Peyer's patch (tissue), 4 donors: ENCODE measurements at regions not wholly inside any gene's neighbourhood (a gene's known extent, or its start where the extent isn't known, plus 50 kb on each side); places are given as distances from the start of the nearest gene placed in this dataset.

Source experiments
- DNase-seq, 3 donors: peaks; one replicate each; pipeline ENCODE4 v3.0.0-alpha.2; 2017 to 2019
- H3K27ac ChIP-seq, 4 donors: fragments of 200-600 bp; sonication (generic); one replicate each; pipeline ENCODE4 v1.5.1; 2016 to 2019
- H3K27me3 ChIP-seq, 2 donors: fragments of 200-600 bp; sonication (generic); one replicate each; pipeline ENCODE4 v1.5.1; 2019
- H3K36me3 ChIP-seq, 3 donors: fragments of 200-600 bp; sonication (generic); one replicate each; pipeline ENCODE4 v1.5.1; 2016 to 2019
- H3K4me1 ChIP-seq, 4 donors: fragments of 200-600 bp; sonication (generic); one replicate each; pipeline ENCODE4 v1.5.1; 2016 to 2019
- H3K4me3 ChIP-seq, 4 donors: fragments of 200-600 bp; sonication (generic); 1 replicate in 3 of 4; 2 replicates in 1 of 4; pipeline ENCODE4 v1.5.1; 2016 to 2019; ENCODE audit warnings: mild to moderate bottlenecking in 1 of 4
- H3K9me3 ChIP-seq, 4 donors: fragments of 200-600 bp; sonication (generic); one replicate each; pipeline ENCODE4 v1.5.1; 2016 to 2019; ENCODE audit warnings: mild to moderate bottlenecking in 1 of 4
- POLR2A ChIP-seq, 2 donors: fragments of 450-650 bp; IDR thresholded peaks; one replicate each; pipeline ENCODE4 v1.5.1; 2017; ENCODE audit warnings: antibody characterized with exemption in 2 of 2, mild to moderate bottlenecking in 2 of 2, moderate library complexity in 2 of 2
- TF ChIP-seq, protein P1 (sequence below), 6 experiments: fragments of 450-650 bp in 4 of 6; fragments of 200-600 bp in 2 of 6; sonication (generic) in 1 of 6; IDR thresholded peaks; one replicate each; pipeline ENCODE4 v1.5.1; 2017 to 2019; ENCODE audit warnings: antibody characterized with exemption in 6 of 6, mild to moderate bottlenecking in 3 of 6, moderate library complexity in 1 of 6

DNA sequence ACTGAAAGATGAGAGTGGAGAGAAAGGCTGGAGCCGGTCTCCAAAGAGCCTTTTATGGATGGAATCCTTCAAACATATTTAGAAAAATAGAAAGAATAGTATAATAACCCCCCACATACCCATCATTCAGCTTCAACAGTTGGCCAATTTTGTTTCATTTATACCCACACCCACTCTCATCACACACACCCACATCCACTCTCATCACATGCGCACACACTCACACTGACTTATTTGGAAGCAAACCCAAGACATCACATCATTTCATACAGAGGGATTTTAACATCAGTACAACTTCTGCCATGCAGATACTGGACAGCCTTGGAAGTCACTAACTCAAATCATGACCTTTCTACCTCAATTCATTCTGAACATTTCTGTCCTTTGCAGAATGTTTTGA, 72.8 kb upstream of the CPLX2 start:
- Histone ChIP-seq H3K27me3 (peaks cover 0 to 11% of the 10 kb centered on the region in 2 donors), H3K4me1 (peaks cover 0 to 11% (median 0%) of the 10 kb centered on the region in 4 donors), H3K4me3 (no peak overlapping the region), H3K9me3 (peaks cover 0 to 7% (median 0%) of the 10 kb centered on the region in 4 donors), H3K27ac (no peak overlapping the region), H3K36me3 (no peaks in the 10 kb centered on the region)
- TF ChIP-seq POLR2A (IDR thresholded peaks at IDR 0.05) = no peak
- TF ChIP-seq, protein P1, sequence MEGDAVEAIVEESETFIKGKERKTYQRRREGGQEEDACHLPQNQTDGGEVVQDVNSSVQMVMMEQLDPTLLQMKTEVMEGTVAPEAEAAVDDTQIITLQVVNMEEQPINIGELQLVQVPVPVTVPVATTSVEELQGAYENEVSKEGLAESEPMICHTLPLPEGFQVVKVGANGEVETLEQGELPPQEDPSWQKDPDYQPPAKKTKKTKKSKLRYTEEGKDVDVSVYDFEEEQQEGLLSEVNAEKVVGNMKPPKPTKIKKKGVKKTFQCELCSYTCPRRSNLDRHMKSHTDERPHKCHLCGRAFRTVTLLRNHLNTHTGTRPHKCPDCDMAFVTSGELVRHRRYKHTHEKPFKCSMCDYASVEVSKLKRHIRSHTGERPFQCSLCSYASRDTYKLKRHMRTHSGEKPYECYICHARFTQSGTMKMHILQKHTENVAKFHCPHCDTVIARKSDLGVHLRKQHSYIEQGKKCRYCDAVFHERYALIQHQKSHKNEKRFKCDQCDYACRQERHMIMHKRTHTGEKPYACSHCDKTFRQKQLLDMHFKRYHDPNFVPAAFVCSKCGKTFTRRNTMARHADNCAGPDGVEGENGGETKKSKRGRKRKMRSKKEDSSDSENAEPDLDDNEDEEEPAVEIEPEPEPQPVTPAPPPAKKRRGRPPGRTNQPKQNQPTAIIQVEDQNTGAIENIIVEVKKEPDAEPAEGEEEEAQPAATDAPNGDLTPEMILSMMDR (IDR thresholded peaks at IDR 0.05) = no peak
- DNase-seq = no peak

DNA sequence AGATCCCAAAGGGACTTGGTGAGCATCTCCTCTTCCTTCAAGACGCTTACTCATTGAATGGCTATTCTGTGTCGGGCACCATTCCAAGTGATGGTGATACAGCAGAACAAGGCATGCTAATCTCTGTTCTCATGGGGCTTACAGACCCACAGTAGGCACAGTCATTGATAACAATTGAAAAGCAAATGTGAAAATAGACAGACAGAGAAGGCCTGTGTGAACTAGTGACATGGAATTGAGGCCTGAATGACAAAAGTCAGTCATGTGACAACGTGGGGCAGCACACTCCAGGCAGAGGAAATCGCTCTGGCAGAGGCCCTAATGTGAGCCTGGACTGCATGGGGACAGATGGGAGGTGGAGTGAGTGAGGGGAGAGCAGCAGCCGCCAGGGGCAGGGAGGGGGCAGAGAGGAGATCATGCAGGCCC, 70.7 kb upstream of the CPLX2 start:
- Histone ChIP-seq H3K4me3 (no peak overlapping the region), H3K4me1 (peaks cover 0 to 11% (median 0%) of the 10 kb centered on the region in 4 donors), H3K27ac (no peak overlapping the region), H3K36me3 (no peaks in the 10 kb centered on the region), H3K9me3 (peaks cover 0 to 7% (median 0%) of the 10 kb centered on the region in 4 donors), H3K27me3 (peaks cover 0 to 11% of the 10 kb centered on the region in 2 donors)
- TF ChIP-seq, protein P1 (IDR thresholded peaks at IDR 0.05) = no peak
- no peak for TF ChIP-seq POLR2A (IDR thresholded peaks at IDR 0.05)
- no peak for DNase-seq

DNA sequence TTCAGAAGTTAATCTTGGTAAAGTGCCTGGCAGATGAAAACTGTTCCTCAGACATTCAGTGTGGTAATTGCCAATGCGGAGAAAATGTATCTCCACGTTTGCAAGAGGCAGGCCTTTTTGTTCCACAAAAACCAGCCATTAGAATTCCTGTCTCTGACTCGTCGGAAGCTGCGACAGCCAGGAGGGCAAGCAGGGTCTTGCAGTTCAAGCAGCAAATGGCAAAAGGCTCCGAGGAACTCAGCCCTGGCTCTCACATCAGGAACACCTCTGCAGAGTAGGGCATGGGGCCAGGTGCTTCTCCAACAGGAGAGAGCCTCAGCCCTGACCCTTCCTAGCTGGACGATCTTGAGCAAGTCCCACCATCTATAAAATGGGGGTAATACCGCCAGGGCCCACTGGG, 69.0 kb upstream of the CPLX2 start:
- peaks cover 0 to 3% (median 0%) of the 10 kb centered on the region in 4 donors for H3K4me1 ChIP-seq
- H3K27ac ChIP-seq = no peak overlapping the region
- TF ChIP-seq, protein P1 (IDR thresholded peaks at IDR 0.05) = no peak
- TF ChIP-seq POLR2A (IDR thresholded peaks at IDR 0.05) = no peak
- no peak for DNase-seq
- H3K9me3 ChIP-seq = no peaks in the 10 kb centered on the region
- H3K4me3 ChIP-seq = no peak overlapping the region
- H3K36me3 ChIP-seq = no peaks in the 10 kb centered on the region
- H3K27me3 ChIP-seq = peaks cover 0 to 2% of the 10 kb centered on the region in 2 donors

DNA sequence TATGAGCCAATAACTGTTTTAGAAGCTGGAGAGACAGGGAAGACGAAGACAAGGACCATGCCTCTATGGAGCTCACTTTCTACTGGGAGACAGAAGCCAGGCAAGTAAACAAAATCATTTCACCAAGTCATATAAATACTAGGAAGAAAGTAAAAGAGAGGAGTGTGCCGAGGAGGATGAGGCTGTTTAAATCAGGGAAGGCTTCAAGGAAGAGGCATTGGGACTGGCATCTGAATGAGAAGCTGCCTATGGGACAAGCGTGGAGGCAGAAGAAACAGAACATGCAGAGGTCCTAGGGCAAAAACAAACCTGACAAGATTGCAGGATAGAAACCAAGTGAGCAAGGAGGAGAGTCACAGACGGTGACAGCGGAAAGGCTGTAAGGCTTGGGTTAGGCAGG, 68.1 kb upstream of the CPLX2 start:
- Histone ChIP-seq H3K27ac (no peak overlapping the region), H3K4me1 (no peaks in the 10 kb centered on the region), H3K27me3 (no peaks in the 10 kb centered on the region), H3K9me3 (no peaks in the 10 kb centered on the region), H3K4me3 (no peak overlapping the region), H3K36me3 (no peaks in the 10 kb centered on the region)
- TF ChIP-seq, protein P1 (IDR thresholded peaks at IDR 0.05) = no peak
- TF ChIP-seq POLR2A (IDR thresholded peaks at IDR 0.05) = no peak
- no peak for DNase-seq

DNA sequence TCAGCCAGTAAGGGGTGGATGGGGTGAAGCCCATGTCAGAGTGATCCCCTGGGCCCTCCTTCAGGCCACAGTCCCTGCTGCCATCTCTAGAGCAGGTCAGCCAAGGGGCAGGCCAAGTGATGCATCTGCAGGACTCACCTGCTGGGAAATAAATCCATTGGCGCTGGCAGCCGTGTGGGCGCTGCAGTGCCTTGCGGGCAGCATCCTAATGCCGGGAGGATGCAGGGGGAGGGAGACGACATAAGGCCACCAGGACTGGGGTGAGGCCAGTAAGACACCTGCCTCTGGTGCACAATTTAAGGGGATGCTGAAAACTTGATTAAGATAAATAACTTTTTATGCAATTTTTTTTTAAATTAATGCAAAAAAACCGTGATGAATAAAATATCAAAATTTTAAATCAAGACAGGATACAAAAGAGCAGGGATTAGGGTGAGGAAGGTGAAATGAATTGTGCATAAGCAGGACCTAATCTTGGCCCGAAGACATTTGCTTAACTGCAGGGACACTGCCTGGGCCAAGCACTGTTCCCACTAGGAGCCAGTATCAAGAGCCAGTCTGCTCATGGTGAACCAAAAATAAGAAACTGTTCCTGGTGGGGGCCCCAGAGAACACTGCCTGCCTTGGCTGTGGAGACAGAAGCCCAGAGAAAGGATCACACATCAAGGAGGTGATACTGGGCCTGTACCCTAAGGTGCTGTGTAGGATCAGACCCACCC, 67.5 kb upstream of the CPLX2 start:
- H3K4me3 ChIP-seq = no peak overlapping the region
- no peaks in the 10 kb centered on the region for H3K4me1 ChIP-seq
- peak in 1 of 3 donors; percentile 3 for DNase-seq
- TF ChIP-seq, protein P1 (IDR thresholded peaks at IDR 0.05) = no peak
- no peak for TF ChIP-seq POLR2A (IDR thresholded peaks at IDR 0.05)
- no peaks in the 10 kb centered on the region for H3K36me3 ChIP-seq
- no peaks in the 10 kb centered on the region for H3K27me3 ChIP-seq
- H3K9me3 ChIP-seq = no peaks in the 10 kb centered on the region
- H3K27ac ChIP-seq = no peak overlapping the region
